Mammary epithelial cell (primary cell): ENCODE measurements at regions not wholly inside any gene's neighbourhood (a gene's known extent, or its start where the extent isn't known, plus 50 kb on each side); places are given as distances from the start of the nearest gene placed in this dataset.

ENCODE experiments used
- EZH2 ChIP-seq: IDR thresholded peaks from 2 replicates; pipeline ENCODE4 v1.6.1; 2012; ENCODE audit warnings: low read length, inconsistent platforms, borderline replicate concordance
- TF ChIP-seq, protein P1 (sequence below), 2 donors: IDR thresholded peaks in 1 of 2; conservative IDR thresholded peaks in 1 of 2; 2 replicates each; pipeline ENCODE4 v1.5.1; 2011 to 2012; ENCODE audit warnings: inconsistent platforms in 2 of 2, low read length in 2 of 2, mild to moderate bottlenecking in 2 of 2, control low read depth in 1 of 2, low read depth in 1 of 2; ENCODE audit not compliant: insufficient read depth in 1 of 2; ENCODE audit errors: extremely low read depth in 1 of 2

DNA sequence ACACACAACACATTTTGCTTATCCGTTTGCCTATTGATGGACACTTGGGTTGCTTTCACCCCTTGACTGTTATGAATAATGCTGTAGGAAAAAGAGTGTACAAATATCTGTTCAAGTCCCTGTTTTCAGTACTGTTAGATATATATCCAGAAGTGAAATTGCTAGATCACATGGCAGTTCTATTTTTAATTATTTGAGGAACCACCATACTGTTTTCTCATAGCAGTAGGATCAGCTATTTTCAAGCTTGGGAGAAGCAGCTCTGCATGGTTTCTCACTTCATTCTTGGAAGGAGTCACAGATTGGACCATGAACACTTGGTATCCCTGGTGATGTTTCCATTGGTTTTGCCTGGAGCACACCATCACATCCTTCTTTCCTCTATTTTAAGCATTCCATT is 114.4 kb upstream of the ZP4 start:
- TF ChIP-seq, protein P1, sequence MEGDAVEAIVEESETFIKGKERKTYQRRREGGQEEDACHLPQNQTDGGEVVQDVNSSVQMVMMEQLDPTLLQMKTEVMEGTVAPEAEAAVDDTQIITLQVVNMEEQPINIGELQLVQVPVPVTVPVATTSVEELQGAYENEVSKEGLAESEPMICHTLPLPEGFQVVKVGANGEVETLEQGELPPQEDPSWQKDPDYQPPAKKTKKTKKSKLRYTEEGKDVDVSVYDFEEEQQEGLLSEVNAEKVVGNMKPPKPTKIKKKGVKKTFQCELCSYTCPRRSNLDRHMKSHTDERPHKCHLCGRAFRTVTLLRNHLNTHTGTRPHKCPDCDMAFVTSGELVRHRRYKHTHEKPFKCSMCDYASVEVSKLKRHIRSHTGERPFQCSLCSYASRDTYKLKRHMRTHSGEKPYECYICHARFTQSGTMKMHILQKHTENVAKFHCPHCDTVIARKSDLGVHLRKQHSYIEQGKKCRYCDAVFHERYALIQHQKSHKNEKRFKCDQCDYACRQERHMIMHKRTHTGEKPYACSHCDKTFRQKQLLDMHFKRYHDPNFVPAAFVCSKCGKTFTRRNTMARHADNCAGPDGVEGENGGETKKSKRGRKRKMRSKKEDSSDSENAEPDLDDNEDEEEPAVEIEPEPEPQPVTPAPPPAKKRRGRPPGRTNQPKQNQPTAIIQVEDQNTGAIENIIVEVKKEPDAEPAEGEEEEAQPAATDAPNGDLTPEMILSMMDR (conservative IDR thresholded peaks at IDR 0.05 in 1 of 2, IDR thresholded peaks at IDR 0.05 in 1 of 2; ENCODE audit: extremely low read depth in 1 of 2, insufficient read depth in 1 of 2, low read depth in 1 of 2, low read length in 2 of 2), result no peak
- no peak for TF ChIP-seq EZH2
